Stimulated activated naive CD4-positive, alpha-beta T cell (primary cell): ENCODE measurements at regions not wholly inside any gene's neighbourhood (a gene's known extent, or its start where the extent isn't known, plus 50 kb on each side); places are given as distances from the start of the nearest gene placed in this dataset.

Experiments
- DNase-seq, 6 experiments: peaks; one replicate each; lab custom pipeline; 2025; lab: John Stamatoyannopoulos, UW

DNA sequence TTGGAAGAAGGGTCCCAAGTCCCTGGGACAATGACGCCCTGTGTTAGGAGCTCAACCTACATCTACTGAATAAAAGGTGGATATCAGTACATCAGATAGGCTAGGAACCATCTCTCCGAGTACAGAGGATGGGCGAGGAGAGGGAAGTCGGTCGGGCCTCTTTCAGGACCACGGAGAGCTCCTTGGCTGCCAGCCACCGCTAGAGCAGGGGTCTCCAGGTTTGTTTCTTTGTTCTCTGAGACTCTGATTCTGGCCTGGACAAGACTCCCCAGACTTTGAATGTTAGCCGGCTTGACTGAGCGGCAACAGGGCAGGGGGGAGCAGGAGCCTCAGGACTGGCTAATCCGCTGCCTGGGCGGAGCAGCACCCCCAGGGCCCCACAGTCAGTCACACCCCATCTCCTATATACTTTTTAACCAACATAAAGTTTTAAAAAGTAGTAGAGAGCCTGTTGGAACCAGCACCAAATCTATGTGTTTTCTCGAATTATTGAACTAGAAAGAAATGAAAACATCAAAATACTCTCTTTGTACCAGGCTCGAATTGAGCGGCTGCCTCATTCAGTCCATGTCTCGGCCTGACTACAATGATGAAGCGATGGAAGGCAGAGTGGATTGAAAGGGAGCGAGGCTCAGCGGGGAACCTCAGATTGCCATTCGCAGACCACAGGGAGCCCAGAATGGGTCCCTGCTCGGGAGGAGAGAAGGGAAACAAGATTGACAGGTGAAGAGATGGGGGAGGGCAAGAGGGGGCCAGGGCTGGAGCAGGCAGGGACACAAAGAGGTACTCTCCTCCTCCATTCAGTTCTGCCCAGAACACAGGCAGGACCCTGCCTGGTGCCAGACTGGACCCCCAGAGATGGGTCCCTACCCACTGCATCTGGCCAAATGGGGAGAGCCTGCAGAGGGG is 131.6 kb downstream of the TPRA1 start:
- DNase-seq, result peak in 2 of 6 experiments; percentile 19 to 20

- DNase-seq, result no peak
These were observed 132.9 kb downstream of the TPRA1 start for GRCh38 chr3:127457546-127458145.

GRCh38 chr3:127457094-127457475 is 133.4 kb downstream of the TPRA1 start:
- no peak for DNase-seq

GRCh38 chr3:127456471-127457093 is 134.0 kb downstream of the TPRA1 start:
- DNase-seq, result no peak

DNA sequence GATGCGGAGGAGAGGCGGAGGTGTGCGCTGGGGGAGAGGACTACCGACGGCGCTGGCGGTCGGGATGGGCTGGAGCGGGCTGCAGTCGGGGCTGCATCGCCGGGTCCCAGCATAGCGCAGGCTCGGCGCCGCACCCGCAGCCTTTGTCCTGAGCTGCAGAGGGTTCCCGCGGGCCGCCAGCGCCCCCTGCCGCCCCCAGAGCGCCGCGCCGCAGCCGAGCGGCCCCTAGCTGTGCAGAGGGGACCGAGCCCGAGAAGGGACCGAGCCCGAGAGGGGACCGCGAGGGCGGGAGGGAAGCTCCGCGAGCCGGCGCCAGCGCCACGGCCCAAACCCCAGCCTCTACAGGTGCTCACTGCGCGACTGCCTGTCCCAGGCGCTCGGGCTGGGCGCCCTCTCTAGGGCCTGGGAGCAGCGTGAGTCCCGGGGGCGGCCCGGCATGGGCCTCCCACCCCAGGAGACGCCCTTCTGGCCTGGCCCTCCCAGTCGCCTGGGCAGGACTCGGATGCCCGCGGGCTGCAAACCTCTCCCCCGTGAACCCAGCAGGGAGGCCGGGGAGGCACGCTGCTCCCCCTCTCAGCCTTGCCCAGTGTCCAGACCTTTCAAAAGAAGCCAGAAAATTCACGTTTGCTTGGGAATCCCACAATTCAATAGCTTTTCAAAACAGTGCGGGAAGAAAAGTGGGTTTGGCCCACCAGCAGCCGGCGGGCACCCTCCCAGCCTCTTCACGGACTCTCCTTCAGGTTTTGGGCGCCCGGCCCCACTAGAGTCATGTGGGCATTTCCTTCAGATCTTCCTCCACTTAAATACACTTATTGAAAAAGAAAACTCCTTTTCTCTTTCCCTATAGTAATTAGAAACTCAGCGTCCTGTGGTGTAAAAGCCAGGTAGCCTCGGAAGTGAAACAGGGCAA is 134.7 kb downstream of the TPRA1 start:
- peak in 4 of 6 experiments; percentile 2 to 35 (median 18) for DNase-seq

GRCh38 chr3:127454968-127455367 is 135.6 kb downstream of the TPRA1 start:
- DNase-seq, result no peak

DNA sequence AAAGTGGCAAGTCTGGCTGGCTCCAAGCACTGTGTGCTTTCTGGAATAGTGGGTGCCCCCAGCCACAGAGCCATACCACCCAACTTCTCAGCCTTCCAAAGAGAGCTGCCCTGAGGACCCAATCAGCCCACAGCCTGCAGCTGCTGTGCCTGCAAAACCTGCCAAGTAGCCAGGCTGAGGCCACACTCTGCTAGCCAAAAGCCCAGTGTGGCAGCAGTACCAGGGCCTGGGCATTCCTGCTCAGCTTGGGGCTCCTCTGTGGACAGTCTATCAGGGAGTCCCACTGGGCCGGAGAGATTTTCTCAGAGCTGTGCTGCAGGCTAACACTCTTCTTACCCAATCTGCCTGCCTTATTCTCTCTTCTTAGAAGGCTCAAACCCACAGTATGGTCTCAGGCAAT is 136.5 kb downstream of the TPRA1 start:
- no peak for DNase-seq

DNA sequence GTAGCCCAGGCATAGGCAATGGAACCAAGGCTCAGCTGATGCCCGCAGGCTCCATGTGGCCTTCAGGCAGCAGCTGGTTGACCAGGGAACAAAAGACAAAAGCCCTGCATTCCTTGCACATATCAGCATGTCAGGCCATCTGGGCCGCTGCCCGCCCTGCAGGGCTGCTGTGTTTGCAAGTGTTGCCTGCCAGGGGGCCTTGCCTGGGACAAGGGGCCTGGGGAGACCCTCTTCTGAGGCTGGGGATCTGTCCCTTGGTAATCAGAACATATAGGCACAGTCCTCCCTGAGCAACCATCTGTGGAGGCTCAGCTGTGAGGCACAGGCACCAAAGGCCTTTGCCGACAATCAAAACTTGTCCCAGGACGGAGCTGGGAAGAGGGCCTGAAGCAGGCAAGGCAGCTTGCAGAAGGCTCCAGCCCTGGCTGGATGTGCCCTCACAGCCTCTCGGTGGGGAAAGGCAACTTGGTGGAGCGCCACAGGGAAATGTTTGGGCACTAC is 138.2 kb downstream of the TPRA1 start:
- no peak for DNase-seq

- no peak for DNase-seq
These were observed 139.2 kb downstream of the TPRA1 start for GRCh38 chr3:127451321-127451720.

GRCh38 chr3:127450331-127450730 is 140.2 kb downstream of the TPRA1 start:
- DNase-seq, result no peak

GRCh38 chr3:127449486-127450212 is 140.9 kb downstream of the TPRA1 start:
- no peak for DNase-seq

GRCh38 chr3:127448671-127449070 is 141.9 kb downstream of the TPRA1 start:
- no peak for DNase-seq

DNA sequence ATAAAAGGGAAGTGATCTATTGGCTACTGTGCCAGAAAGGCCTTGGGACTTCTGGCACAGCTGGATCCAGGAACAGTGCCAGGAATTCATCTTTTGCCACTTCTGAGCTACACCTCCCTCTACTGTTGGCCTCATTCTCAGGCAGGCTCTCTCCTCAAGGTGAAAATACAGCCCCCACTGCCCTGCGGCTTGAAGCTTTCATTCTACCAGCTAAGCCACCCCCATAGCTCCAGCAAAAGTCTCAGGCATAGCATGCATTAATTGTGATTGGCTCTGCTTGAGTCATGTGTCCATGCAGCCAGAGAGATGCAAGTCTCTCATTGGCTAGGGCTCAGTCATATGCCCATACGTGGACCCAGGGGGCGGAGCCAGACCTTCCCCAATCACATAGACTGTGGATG is 142.4 kb downstream of the TPRA1 start:
- DNase-seq, result no peak

GRCh38 chr3:127446756-127447155 is 143.8 kb downstream of the TPRA1 start:
- DNase-seq, result no peak

DNA sequence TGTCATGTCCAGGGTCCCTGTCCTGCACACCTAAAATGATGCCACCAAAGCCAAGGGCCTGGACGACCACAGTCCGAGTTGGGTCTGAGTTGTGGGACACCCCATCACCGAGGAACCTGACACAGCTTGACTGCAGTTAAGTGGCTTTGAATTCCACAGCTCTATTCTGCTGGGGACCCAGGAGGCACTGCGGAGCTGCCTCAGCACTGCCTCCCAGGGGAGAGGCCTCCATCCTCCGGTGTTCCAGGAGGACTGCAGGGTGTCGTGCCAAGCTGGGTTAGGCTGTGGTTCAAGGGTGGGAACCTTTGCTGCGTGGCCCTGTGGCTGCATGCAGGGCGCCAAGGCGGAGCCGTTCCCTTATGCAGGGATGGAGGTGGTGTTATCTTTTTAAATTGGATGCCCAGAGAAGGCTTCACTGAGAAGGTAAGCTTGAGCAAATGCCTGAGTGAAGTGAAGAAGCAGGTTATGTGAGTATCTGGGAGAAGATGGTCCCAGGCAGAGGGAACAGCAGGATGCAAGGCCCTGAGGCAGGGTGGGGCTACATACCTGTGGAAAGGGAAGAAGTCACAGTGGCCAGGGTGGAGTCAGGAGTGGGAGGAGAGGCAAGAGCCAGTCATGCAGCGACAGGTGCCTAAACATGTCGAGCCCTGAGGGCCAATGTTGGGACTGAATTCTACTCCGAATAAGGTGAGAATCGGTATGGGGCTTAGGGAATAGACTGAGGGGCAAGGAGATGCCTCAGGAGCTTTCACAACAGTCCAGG is 144.8 kb downstream of the TPRA1 start:
- no peak for DNase-seq

- no peak for DNase-seq
These were observed 145.8 kb downstream of the TPRA1 start for GRCh38 chr3:127444761-127445160.

- no peak for DNase-seq
These were observed 146.8 kb downstream of the TPRA1 start for GRCh38 chr3:127443581-127444375.

DNA sequence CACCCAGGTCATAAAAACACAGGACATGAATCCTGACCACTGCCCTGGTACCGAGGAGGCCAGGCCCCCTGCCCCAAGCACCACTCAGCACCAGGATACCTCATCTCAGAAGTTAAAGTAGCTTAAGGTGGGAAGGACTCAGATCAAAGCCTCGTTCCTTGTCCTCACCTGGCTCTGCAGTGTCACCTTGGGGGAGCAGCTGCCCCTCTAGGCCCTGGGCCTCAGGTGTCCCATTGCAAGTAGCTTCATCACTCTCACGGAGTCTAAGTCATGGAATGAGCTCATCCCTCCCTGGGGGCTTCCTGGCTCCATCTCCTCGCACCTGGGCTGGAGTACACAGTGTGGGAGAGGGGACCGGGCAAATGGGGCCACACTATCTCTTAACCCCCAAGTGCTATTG is 148.0 kb downstream of the TPRA1 start:
- no peak for DNase-seq

DNA sequence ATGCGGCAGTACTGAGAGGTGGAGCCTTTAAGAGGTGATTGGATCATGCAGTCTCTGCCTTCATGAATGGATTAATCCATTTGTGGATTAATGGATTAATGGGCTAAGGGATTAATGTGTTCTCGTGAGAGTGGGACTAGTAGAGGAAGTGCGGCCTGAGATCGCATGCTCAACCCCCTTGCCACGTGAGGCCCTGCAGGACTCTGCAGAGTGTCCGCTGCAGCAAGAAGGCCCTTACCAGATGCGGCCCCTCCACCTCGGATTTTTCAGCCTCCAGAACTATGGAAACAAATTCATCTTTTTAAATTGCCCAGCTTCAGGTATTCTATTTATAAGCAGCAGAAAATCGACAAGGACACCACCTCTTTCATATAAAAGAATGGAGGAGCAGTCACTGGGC is 148.8 kb downstream of the TPRA1 start:
- no peak for DNase-seq

- DNase-seq, result no peak
These were observed 150.1 kb downstream of the TPRA1 start for GRCh38 chr3:127440384-127440783.
